IPS-15b (cell line): ENCODE measurements at regions not wholly inside any gene's neighbourhood (a gene's known extent, or its start where the extent isn't known, plus 50 kb on each side); places are given as distances from the start of the nearest gene placed in this dataset.

Experiments
- H3K27me3 ChIP-seq: one replicate; pipeline ENCODE4 v1.6.1; 2013; ENCODE audit warnings: low read length; ENCODE audit not compliant: control insufficient read depth, insufficient read depth
- H3K36me3 ChIP-seq: one replicate; pipeline ENCODE4 v1.6.1; 2013; ENCODE audit warnings: low read length; ENCODE audit not compliant: control insufficient read depth, insufficient read depth
- H3K4me1 ChIP-seq: one replicate; pipeline ENCODE4 v1.6.1; 2013; ENCODE audit warnings: mild to moderate bottlenecking, low read length; ENCODE audit not compliant: control insufficient read depth, insufficient read depth
- H3K4me3 ChIP-seq: one replicate; pipeline ENCODE4 v1.5.1; 2013; ENCODE audit warnings: low read depth, low read length
- H3K9ac ChIP-seq: one replicate; pipeline ENCODE4 v1.6.1; 2013; ENCODE audit warnings: low read depth, mild to moderate bottlenecking, low read length
- H3K9me3 ChIP-seq: one replicate; pipeline ENCODE4 v1.6.1; 2013; ENCODE audit warnings: mild to moderate bottlenecking, low read length; ENCODE audit not compliant: control insufficient read depth, insufficient read depth

- Histone ChIP-seq H3K9ac (no peak overlapping the region), H3K9me3 (no peaks in the 10 kb centered on the region), H3K4me1 (no peaks in the 10 kb centered on the region), H3K27me3 (no peaks in the 10 kb centered on the region), H3K4me3 (no peak overlapping the region), H3K36me3 (no peaks in the 10 kb centered on the region)
Measured at GRCh38 chr2:196369967-196370366, 198.6 kb upstream of the STK17B start.

GRCh38 chr2:196370381-196370780, 199.0 kb upstream of the STK17B start:
- Histone ChIP-seq H3K9me3 (no peaks in the 10 kb centered on the region), H3K27me3 (no peaks in the 10 kb centered on the region), H3K4me1 (no peaks in the 10 kb centered on the region), H3K9ac (no peak overlapping the region), H3K4me3 (no peak overlapping the region), H3K36me3 (no peaks in the 10 kb centered on the region)

- no peak overlapping the region for H3K4me3 ChIP-seq
- no peaks in the 10 kb centered on the region for H3K4me1 ChIP-seq
- no peaks in the 10 kb centered on the region for H3K36me3 ChIP-seq
- no peak overlapping the region for H3K9ac ChIP-seq
- H3K27me3 ChIP-seq, result no peaks in the 10 kb centered on the region
- no peaks in the 10 kb centered on the region for H3K9me3 ChIP-seq
Measured at GRCh38 chr2:196372276-196372809, 201.0 kb upstream of the STK17B start.

GRCh38 chr2:196372811-196373664, 201.7 kb upstream of the STK17B start:
- no peaks in the 10 kb centered on the region for H3K27me3 ChIP-seq
- H3K4me3 ChIP-seq, result no peak overlapping the region
- H3K9ac ChIP-seq, result no peak overlapping the region

GRCh38 chr2:196376984-196377877, 205.9 kb upstream of the STK17B start:
- Histone ChIP-seq H3K27me3 (no peaks in the 10 kb centered on the region), H3K9me3 (no peaks in the 10 kb centered on the region), H3K4me1 (no peaks in the 10 kb centered on the region), H3K9ac (no peak overlapping the region), H3K36me3 (no peaks in the 10 kb centered on the region), H3K4me3 (no peak overlapping the region)

More at GRCh38 chr2:196372811-196373664, 201.7 kb upstream of the STK17B start:
- no peaks in the 10 kb centered on the region for H3K4me1 ChIP-seq
- no peaks in the 10 kb centered on the region for H3K9me3 ChIP-seq
- no peaks in the 10 kb centered on the region for H3K36me3 ChIP-seq

- no peak overlapping the region for H3K9ac ChIP-seq
- H3K4me3 ChIP-seq, result no peak overlapping the region
- no peaks in the 10 kb centered on the region for H3K9me3 ChIP-seq
- H3K36me3 ChIP-seq, result no peaks in the 10 kb centered on the region
- no peaks in the 10 kb centered on the region for H3K4me1 ChIP-seq
- no peaks in the 10 kb centered on the region for H3K27me3 ChIP-seq
Measured at GRCh38 chr2:196379600-196379999, 208.2 kb upstream of the STK17B start.

- no peaks in the 10 kb centered on the region for H3K27me3 ChIP-seq
- H3K4me1 ChIP-seq, result no peaks in the 10 kb centered on the region
- no peaks in the 10 kb centered on the region for H3K9me3 ChIP-seq
- H3K36me3 ChIP-seq, result no peaks in the 10 kb centered on the region
- H3K9ac ChIP-seq, result no peak overlapping the region
- H3K4me3 ChIP-seq, result no peak overlapping the region
Measured at GRCh38 chr2:196380098-196380497, 208.7 kb upstream of the STK17B start.

- no peak overlapping the region for H3K9ac ChIP-seq
- H3K36me3 ChIP-seq, result no peaks in the 10 kb centered on the region
- H3K27me3 ChIP-seq, result no peaks in the 10 kb centered on the region
- no peaks in the 10 kb centered on the region for H3K4me1 ChIP-seq
- H3K9me3 ChIP-seq, result no peaks in the 10 kb centered on the region
- no peak overlapping the region for H3K4me3 ChIP-seq
Measured at GRCh38 chr2:196380575-196380974, 209.2 kb upstream of the STK17B start.

- no peak overlapping the region for H3K9ac ChIP-seq
- no peaks in the 10 kb centered on the region for H3K27me3 ChIP-seq
- no peaks in the 10 kb centered on the region for H3K36me3 ChIP-seq
- no peaks in the 10 kb centered on the region for H3K9me3 ChIP-seq
- no peaks in the 10 kb centered on the region for H3K4me1 ChIP-seq
- H3K4me3 ChIP-seq, result no peak overlapping the region
Measured at GRCh38 chr2:196381464-196381863, 210.1 kb upstream of the STK17B start.

GRCh38 chr2:196383799-196384198, 212.4 kb upstream of the STK17B start:
- Histone ChIP-seq H3K27me3 (no peaks in the 10 kb centered on the region), H3K4me3 (no peak overlapping the region), H3K9ac (no peak overlapping the region), H3K9me3 (no peaks in the 10 kb centered on the region), H3K36me3 (no peaks in the 10 kb centered on the region), H3K4me1 (no peaks in the 10 kb centered on the region)

GRCh38 chr2:196384729-196385128, 213.4 kb upstream of the STK17B start:
- no peaks in the 10 kb centered on the region for H3K4me1 ChIP-seq
- H3K9me3 ChIP-seq, result no peaks in the 10 kb centered on the region
- no peak overlapping the region for H3K4me3 ChIP-seq
- no peak overlapping the region for H3K9ac ChIP-seq
- no peaks in the 10 kb centered on the region for H3K27me3 ChIP-seq
- no peaks in the 10 kb centered on the region for H3K36me3 ChIP-seq
